GM23338 (cell line): ENCODE measurements at regions not wholly inside any gene's neighbourhood (a gene's known extent, or its start where the extent isn't known, plus 50 kb on each side); places are given as distances from the start of the nearest gene placed in this dataset.

Experiments used
- ATAC-seq: fragments of 200-7000 bp; cut with Tn5 transposase; 3 replicates; pipeline ENCODE4 v1.9.1; 2020
- DNase-seq: peaks from one replicate; pipeline ENCODE4 v3.0.0-alpha.2; 2015; ENCODE audit warnings: low spot score
- H2AFZ ChIP-seq: fragments of 200-600 bp; sonication (generic); 2 replicates; pipeline ENCODE4 v1.8.0; 2016; ENCODE audit warnings: antibody characterized with exemption, mild to moderate bottlenecking, moderate library complexity
- H3F3A ChIP-seq: fragments of 200-600 bp; sonication (generic); replicated peaks from 2 replicates; pipeline ENCODE4 v1.8.0; 2017; ENCODE audit warnings: antibody characterized with exemption, mixed run types, low read depth
- H3K27ac ChIP-seq: fragments of 200-600 bp; sonication (generic); 2 replicates; pipeline ENCODE4 v1.6.1; 2016; ENCODE audit warnings: low read depth
- H3K27me3 ChIP-seq: fragments of 200-600 bp; sonication (generic); 2 replicates; pipeline ENCODE4 v1.8.0; 2016; ENCODE audit warnings: mild to moderate bottlenecking, mixed run types, moderate library complexity; ENCODE audit not compliant: insufficient read depth
- H3K36me3 ChIP-seq: fragments of 200-600 bp; sonication (generic); 2 replicates; pipeline ENCODE4 v1.8.0; 2016; ENCODE audit warnings: mild to moderate bottlenecking; ENCODE audit not compliant: insufficient read depth
- H3K4me1 ChIP-seq: fragments of 200-600 bp; sonication (generic); 2 replicates; pipeline ENCODE4 v1.8.0; 2016; ENCODE audit warnings: mild to moderate bottlenecking, moderate library complexity; ENCODE audit not compliant: insufficient read depth
- H3K4me2 ChIP-seq: fragments of 200-600 bp; sonication (generic); 2 replicates; pipeline ENCODE4 v1.7.1; 2017; ENCODE audit warnings: mixed run types
- H3K4me3 ChIP-seq: fragments of 200-600 bp; sonication (generic); 2 replicates; pipeline ENCODE4 v1.6.1; 2016; ENCODE audit warnings: mixed run types
- H3K79me2 ChIP-seq: fragments of 200-600 bp; sonication (generic); replicated peaks from 2 replicates; pipeline ENCODE4 v1.8.0; 2017; ENCODE audit warnings: mild to moderate bottlenecking; ENCODE audit not compliant: insufficient read depth
- H3K9me2 ChIP-seq: fragments of 200-600 bp; sonication (generic); 2 replicates; pipeline ENCODE4 v1.8.0; 2017; ENCODE audit not compliant: insufficient read depth
- H4K20me1 ChIP-seq: fragments of 200-600 bp; sonication (generic); replicated peaks from 2 replicates; pipeline ENCODE4 v1.8.0; 2017; ENCODE audit warnings: mild to moderate bottlenecking; ENCODE audit not compliant: insufficient read depth
- H3K27ac Mint-ChIP-seq: 2 replicates; pipeline ENCODE4 v1.8.0; 2020; ENCODE audit warnings: inconsistent platforms, mild to moderate bottlenecking, moderate library complexity, mixed read lengths
- H3K27me3 Mint-ChIP-seq: 3 replicates; pipeline ENCODE4 v1.8.0; 2022; ENCODE audit warnings: low read depth, mild to moderate bottlenecking, moderate library complexity, mixed read lengths, inconsistent platforms; ENCODE audit not compliant: insufficient read depth, poor library complexity
- H3K36me3 Mint-ChIP-seq: 3 replicates; pipeline ENCODE4 v1.8.0; 2021; ENCODE audit warnings: low read depth, mild to moderate bottlenecking, inconsistent platforms, moderate library complexity, mixed read lengths
- H3K4me1 Mint-ChIP-seq: 3 replicates; pipeline ENCODE4 v1.8.0; 2020; ENCODE audit warnings: mild to moderate bottlenecking, inconsistent platforms, mixed read lengths
- H3K4me3 Mint-ChIP-seq: 3 replicates; pipeline ENCODE4 v1.8.0; 2021; ENCODE audit warnings: moderate library complexity, mild to moderate bottlenecking, inconsistent platforms, mixed read lengths
- H3K9me3 Mint-ChIP-seq: 3 replicates; pipeline ENCODE4 v1.8.0; 2020; ENCODE audit warnings: moderate library complexity, mild to moderate bottlenecking, inconsistent platforms, mixed read lengths
- CREB1 ChIP-seq: fragments of 250-450 bp; sonication (Bioruptor Pico); IDR thresholded peaks from 2 replicates; pipeline ENCODE4 v1.5.0; 2020; ENCODE audit warnings: low read depth, mild to moderate bottlenecking, moderate library complexity
- EZH2 ChIP-seq: fragments of 200-600 bp; sonication (generic); IDR thresholded peaks from one replicate; pipeline ENCODE4 v1.8.0; 2017; ENCODE audit warnings: antibody characterized with exemption, mild to moderate bottlenecking, low read depth; ENCODE audit not compliant: unreplicated experiment
- EZH2phosphoT487 ChIP-seq: fragments of 200-600 bp; sonication (generic); IDR thresholded peaks from one replicate; pipeline ENCODE4 v1.8.1; 2018; ENCODE audit warnings: antibody characterized with exemption; ENCODE audit not compliant: unreplicated experiment
- JUNB ChIP-seq: IDR thresholded peaks from one replicate; pipeline ENCODE4 v1.6.1; 2016; ENCODE audit warnings: antibody characterized with exemption; ENCODE audit not compliant: unreplicated experiment
- NANOG ChIP-seq: IDR thresholded peaks from 2 replicates; pipeline ENCODE4 v1.6.1; 2016; ENCODE audit warnings: antibody characterized with exemption, borderline replicate concordance
- POLR2AphosphoS5 ChIP-seq: IDR thresholded peaks from 2 replicates; pipeline ENCODE4 v1.6.1; 2016; ENCODE audit warnings: antibody characterized with exemption, low read depth
- STAT1 ChIP-seq: IDR thresholded peaks from one replicate; pipeline ENCODE4 v1.6.1; 2016; ENCODE audit warnings: antibody characterized with exemption; ENCODE audit not compliant: unreplicated experiment
- ZNF114 ChIP-seq: fragments of 250-450 bp; sonication (Bioruptor Pico); IDR thresholded peaks from 2 replicates; pipeline ENCODE4 v1.5.0; 2020; ENCODE audit warnings: mild to moderate bottlenecking, moderate library complexity
- ZNF331 ChIP-seq: fragments of 250-450 bp; sonication (Bioruptor Pico); IDR thresholded peaks from 2 replicates; pipeline ENCODE4 v1.5.0; 2020; ENCODE audit warnings: low read depth, mild to moderate bottlenecking, moderate library complexity
- TF ChIP-seq, protein P1 (sequence below): IDR thresholded peaks from 2 replicates; pipeline ENCODE4 v1.6.1; 2016; ENCODE audit warnings: antibody characterized with exemption
- TF ChIP-seq, protein P2 (sequence below): fragments of 250-450 bp; sonication (Bioruptor Pico); IDR thresholded peaks from 2 replicates; pipeline ENCODE4 v1.5.0; 2020; ENCODE audit warnings: mild to moderate bottlenecking, moderate library complexity
- TF ChIP-seq, protein P3 (sequence below): IDR thresholded peaks from one replicate; pipeline ENCODE4 v1.6.1; 2018; ENCODE audit warnings: antibody characterized with exemption; ENCODE audit not compliant: unreplicated experiment
- TF ChIP-seq, protein P4 (sequence below), 2 experiments: fragments of 200-600 bp in 1 of 2; sonication (generic) in 1 of 2; conservative IDR thresholded peaks; 2 replicates each; pipeline versions ENCODE4 v1.5.1 to v1.6.1; 2016 to 2017; ENCODE audit warnings: antibody characterized with exemption in 2 of 2, low read depth in 2 of 2, mild to moderate bottlenecking in 2 of 2, moderate library complexity in 1 of 2

DNA sequence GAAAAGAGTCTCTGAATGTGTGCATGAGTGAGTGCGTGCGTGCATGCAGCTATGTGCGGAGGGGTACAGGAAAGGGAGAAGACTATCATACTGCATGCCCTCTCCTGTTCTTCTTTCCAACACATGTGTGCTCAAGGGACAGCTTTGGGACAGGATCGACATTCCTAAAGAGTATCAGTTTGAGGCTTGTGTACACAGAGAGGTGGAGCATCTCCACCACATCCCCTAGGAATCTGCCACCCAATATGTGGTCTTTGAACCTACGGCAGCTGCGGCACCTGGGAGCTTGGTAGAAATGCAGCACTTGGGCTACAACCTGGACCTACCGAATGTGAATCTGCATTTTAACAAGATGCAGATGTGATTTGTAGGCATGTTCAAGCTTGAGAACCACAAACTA is 132.3 kb upstream of the GLRA1 start:
- Mint-ChIP-seq H3K4me3 (no peak overlapping the region), H3K27me3 (no peaks in the 10 kb centered on the region), H3K4me1 (peaks cover 7% of the 10 kb centered on the region), H3K36me3 (no peaks in the 10 kb centered on the region), H3K9me3 (no peaks in the 10 kb centered on the region; the same call in 2 of the 3 replicates), H3K27ac (no peak overlapping the region)
- no peaks in the 10 kb centered on the region for H3F3A ChIP-seq
- H3K79me2 ChIP-seq = no peaks in the 10 kb centered on the region
- no peak overlapping the region for H3K27ac ChIP-seq
- H3K36me3 ChIP-seq = no peaks in the 10 kb centered on the region
- no peaks in the 10 kb centered on the region for H3K9me2 ChIP-seq
- no peaks in the 10 kb centered on the region for H4K20me1 ChIP-seq
- no peak overlapping the region for H2AFZ ChIP-seq
- no peak for TF ChIP-seq ZNF114 (CRISPR knock-in tag)
- no peak for TF ChIP-seq JUNB
- TF ChIP-seq, protein P1, sequence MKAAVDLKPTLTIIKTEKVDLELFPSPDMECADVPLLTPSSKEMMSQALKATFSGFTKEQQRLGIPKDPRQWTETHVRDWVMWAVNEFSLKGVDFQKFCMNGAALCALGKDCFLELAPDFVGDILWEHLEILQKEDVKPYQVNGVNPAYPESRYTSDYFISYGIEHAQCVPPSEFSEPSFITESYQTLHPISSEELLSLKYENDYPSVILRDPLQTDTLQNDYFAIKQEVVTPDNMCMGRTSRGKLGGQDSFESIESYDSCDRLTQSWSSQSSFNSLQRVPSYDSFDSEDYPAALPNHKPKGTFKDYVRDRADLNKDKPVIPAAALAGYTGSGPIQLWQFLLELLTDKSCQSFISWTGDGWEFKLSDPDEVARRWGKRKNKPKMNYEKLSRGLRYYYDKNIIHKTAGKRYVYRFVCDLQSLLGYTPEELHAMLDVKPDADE = no peak
- TF ChIP-seq CREB1 = no peak
- no peak for TF ChIP-seq EZH2
- TF ChIP-seq POLR2AphosphoS5 = no peak
- TF ChIP-seq ZNF331 (CRISPR knock-in tag) = no peak
- TF ChIP-seq, protein P2, sequence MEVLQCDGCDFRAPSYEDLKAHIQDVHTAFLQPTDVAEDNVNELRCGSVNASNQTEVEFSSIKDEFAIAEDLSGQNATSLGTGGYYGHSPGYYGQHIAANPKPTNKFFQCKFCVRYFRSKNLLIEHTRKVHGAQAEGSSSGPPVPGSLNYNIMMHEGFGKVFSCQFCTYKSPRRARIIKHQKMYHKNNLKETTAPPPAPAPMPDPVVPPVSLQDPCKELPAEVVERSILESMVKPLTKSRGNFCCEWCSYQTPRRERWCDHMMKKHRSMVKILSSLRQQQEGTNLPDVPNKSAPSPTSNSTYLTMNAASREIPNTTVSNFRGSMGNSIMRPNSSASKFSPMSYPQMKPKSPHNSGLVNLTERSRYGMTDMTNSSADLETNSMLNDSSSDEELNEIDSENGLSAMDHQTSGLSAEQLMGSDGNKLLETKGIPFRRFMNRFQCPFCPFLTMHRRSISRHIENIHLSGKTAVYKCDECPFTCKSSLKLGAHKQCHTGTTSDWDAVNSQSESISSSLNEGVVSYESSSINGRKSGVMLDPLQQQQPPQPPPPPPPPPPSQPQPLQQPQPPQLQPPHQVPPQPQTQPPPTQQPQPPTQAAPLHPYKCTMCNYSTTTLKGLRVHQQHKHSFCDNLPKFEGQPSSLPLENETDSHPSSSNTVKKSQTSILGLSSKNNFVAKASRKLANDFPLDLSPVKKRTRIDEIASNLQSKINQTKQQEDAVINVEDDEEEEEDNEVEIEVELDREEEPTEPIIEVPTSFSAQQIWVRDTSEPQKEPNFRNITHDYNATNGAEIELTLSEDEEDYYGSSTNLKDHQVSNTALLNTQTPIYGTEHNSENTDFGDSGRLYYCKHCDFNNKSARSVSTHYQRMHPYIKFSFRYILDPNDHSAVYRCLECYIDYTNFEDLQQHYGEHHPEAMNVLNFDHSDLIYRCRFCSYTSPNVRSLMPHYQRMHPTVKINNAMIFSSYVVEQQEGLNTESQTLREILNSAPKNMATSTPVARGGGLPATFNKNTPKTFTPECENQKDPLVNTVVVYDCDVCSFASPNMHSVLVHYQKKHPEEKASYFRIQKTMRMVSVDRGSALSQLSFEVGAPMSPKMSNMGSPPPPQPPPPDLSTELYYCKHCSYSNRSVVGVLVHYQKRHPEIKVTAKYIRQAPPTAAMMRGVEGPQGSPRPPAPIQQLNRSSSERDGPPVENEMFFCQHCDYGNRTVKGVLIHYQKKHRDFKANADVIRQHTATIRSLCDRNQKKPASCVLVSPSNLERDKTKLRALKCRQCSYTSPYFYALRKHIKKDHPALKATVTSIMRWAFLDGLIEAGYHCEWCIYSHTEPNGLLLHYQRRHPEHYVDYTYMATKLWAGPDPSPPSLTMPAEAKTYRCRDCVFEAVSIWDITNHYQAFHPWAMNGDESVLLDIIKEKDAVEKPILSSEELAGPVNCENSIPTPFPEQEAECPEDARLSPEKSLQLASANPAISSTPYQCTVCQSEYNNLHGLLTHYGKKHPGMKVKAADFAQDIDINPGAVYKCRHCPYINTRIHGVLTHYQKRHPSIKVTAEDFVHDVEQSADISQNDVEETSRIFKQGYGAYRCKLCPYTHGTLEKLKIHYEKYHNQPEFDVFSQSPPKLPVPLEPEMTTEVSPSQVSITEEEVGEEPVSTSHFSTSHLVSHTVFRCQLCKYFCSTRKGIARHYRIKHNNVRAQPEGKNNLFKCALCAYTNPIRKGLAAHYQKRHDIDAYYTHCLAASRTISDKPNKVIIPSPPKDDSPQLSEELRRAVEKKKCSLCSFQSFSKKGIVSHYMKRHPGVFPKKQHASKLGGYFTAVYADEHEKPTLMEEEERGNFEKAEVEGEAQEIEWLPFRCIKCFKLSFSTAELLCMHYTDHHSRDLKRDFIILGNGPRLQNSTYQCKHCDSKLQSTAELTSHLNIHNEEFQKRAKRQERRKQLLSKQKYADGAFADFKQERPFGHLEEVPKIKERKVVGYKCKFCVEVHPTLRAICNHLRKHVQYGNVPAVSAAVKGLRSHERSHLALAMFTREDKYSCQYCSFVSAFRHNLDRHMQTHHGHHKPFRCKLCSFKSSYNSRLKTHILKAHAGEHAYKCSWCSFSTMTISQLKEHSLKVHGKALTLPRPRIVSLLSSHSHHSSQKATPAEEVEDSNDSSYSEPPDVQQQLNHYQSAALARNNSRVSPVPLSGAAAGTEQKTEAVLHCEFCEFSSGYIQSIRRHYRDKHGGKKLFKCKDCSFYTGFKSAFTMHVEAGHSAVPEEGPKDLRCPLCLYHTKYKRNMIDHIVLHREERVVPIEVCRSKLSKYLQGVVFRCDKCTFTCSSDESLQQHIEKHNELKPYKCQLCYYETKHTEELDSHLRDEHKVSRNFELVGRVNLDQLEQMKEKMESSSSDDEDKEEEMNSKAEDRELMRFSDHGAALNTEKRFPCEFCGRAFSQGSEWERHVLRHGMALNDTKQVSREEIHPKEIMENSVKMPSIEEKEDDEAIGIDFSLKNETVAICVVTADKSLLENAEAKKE = no peak
- TF ChIP-seq STAT1 = no peak
- TF ChIP-seq, protein P3, sequence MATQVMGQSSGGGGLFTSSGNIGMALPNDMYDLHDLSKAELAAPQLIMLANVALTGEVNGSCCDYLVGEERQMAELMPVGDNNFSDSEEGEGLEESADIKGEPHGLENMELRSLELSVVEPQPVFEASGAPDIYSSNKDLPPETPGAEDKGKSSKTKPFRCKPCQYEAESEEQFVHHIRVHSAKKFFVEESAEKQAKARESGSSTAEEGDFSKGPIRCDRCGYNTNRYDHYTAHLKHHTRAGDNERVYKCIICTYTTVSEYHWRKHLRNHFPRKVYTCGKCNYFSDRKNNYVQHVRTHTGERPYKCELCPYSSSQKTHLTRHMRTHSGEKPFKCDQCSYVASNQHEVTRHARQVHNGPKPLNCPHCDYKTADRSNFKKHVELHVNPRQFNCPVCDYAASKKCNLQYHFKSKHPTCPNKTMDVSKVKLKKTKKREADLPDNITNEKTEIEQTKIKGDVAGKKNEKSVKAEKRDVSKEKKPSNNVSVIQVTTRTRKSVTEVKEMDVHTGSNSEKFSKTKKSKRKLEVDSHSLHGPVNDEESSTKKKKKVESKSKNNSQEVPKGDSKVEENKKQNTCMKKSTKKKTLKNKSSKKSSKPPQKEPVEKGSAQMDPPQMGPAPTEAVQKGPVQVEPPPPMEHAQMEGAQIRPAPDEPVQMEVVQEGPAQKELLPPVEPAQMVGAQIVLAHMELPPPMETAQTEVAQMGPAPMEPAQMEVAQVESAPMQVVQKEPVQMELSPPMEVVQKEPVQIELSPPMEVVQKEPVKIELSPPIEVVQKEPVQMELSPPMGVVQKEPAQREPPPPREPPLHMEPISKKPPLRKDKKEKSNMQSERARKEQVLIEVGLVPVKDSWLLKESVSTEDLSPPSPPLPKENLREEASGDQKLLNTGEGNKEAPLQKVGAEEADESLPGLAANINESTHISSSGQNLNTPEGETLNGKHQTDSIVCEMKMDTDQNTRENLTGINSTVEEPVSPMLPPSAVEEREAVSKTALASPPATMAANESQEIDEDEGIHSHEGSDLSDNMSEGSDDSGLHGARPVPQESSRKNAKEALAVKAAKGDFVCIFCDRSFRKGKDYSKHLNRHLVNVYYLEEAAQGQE = no peak
- TF ChIP-seq, protein P4, sequence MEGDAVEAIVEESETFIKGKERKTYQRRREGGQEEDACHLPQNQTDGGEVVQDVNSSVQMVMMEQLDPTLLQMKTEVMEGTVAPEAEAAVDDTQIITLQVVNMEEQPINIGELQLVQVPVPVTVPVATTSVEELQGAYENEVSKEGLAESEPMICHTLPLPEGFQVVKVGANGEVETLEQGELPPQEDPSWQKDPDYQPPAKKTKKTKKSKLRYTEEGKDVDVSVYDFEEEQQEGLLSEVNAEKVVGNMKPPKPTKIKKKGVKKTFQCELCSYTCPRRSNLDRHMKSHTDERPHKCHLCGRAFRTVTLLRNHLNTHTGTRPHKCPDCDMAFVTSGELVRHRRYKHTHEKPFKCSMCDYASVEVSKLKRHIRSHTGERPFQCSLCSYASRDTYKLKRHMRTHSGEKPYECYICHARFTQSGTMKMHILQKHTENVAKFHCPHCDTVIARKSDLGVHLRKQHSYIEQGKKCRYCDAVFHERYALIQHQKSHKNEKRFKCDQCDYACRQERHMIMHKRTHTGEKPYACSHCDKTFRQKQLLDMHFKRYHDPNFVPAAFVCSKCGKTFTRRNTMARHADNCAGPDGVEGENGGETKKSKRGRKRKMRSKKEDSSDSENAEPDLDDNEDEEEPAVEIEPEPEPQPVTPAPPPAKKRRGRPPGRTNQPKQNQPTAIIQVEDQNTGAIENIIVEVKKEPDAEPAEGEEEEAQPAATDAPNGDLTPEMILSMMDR (conservative IDR thresholded peaks at IDR 0.05; ENCODE audit: low read depth in 2 of 2) = no peak
- TF ChIP-seq NANOG = no peak
- TF ChIP-seq EZH2phosphoT487 = no peak
- H3K4me1 ChIP-seq = peaks cover 8% of the 10 kb centered on the region
- H3K4me3 ChIP-seq = no peak overlapping the region
- DNase-seq (no peak), ATAC-seq (no peak)
- no peaks in the 10 kb centered on the region for H3K27me3 ChIP-seq
- no peak overlapping the region for H3K4me2 ChIP-seq
